GM19452 (cell line): ENCODE measurements at regions not wholly inside any gene's neighbourhood (a gene's known extent, or its start where the extent isn't known, plus 50 kb on each side); places are given as distances from the start of the nearest gene placed in this dataset.

Experiments
- ATAC-seq: cut with Tn5 transposase; IDR thresholded peaks from one replicate; pipeline ENCODE4 v1.9.1; 2021; ENCODE audit not compliant: unreplicated experiment

- no peak for ATAC-seq
Observed at GRCh38 chr2:163281717-163282116, 443.1 kb upstream of the KCNH7 start.

GRCh38 chr2:163269374-163270021 is 430.9 kb upstream of the KCNH7 start:
- no peak for ATAC-seq

GRCh38 chr2:163266772-163267171 is 428.2 kb upstream of the KCNH7 start:
- no peak for ATAC-seq

GRCh38 chr2:163265562-163265961 is 427.0 kb upstream of the KCNH7 start:
- ATAC-seq: no peak

- ATAC-seq: no peak
Observed at GRCh38 chr2:163264341-163264740, 425.8 kb upstream of the KCNH7 start.

- ATAC-seq: no peak
Observed at GRCh38 chr2:163259489-163259888, 420.9 kb upstream of the KCNH7 start.

- no peak for ATAC-seq
Observed at GRCh38 chr2:163255086-163255485, 416.5 kb upstream of the KCNH7 start.

- no peak for ATAC-seq
Observed at GRCh38 chr2:163253621-163254285, 415.2 kb upstream of the KCNH7 start.

GRCh38 chr2:163252199-163252598 is 413.6 kb upstream of the KCNH7 start:
- no peak for ATAC-seq

- no peak for ATAC-seq
Observed at GRCh38 chr2:163248376-163249253, 410.0 kb upstream of the KCNH7 start.

GRCh38 chr2:163247847-163248220 is 409.3 kb upstream of the KCNH7 start:
- no peak for ATAC-seq

- no peak for ATAC-seq
Observed at GRCh38 chr2:163247156-163247846, 408.7 kb upstream of the KCNH7 start.

GRCh38 chr2:163246135-163246534 is 407.6 kb upstream of the KCNH7 start:
- no peak for ATAC-seq

GRCh38 chr2:163236553-163236952 is 398.0 kb upstream of the KCNH7 start:
- ATAC-seq: no peak

GRCh38 chr2:163231666-163232065 is 393.1 kb upstream of the KCNH7 start:
- no peak for ATAC-seq

GRCh38 chr2:163213661-163214081 is 375.1 kb upstream of the KCNH7 start:
- no peak for ATAC-seq

- ATAC-seq: no peak
Observed at GRCh38 chr2:163210430-163210918, 371.9 kb upstream of the KCNH7 start.

- ATAC-seq: no peak
Observed at GRCh38 chr2:163207693-163208370, 369.3 kb upstream of the KCNH7 start.

- ATAC-seq: no peak
Observed at GRCh38 chr2:163205589-163206254, 367.2 kb upstream of the KCNH7 start.

GRCh38 chr2:163200741-163201140 is 362.2 kb upstream of the KCNH7 start:
- ATAC-seq: no peak
